ENCODE measurements at regions not wholly inside any gene's neighbourhood (a gene's known extent, or its start where the extent isn't known, plus 50 kb on each side); places are given as distances from the start of the nearest gene placed in this dataset.
"Not testable (repeated sequence)": the region's sequence is repeated elsewhere in the genome, so short reads cannot be mapped to it uniquely, and the experiment has no call there.

GRCh38 chr7:124187962-124188361 is 155.1 kb upstream of the TMEM229A start:
- Mint-ChIP-seq H3K27ac (ENCODE audit: unreplicated experiment) (no peak overlapping the region), H3K36me3 (ENCODE audit: unreplicated experiment) (no peaks in the 10 kb centered on the region), H3K27me3 (ENCODE audit: unreplicated experiment) (no peaks in the 10 kb centered on the region), H3K4me1 (ENCODE audit: unreplicated experiment) (peaks cover 18% of the 10 kb centered on the region), H3K4me3 (ENCODE audit: unreplicated experiment) (no peak overlapping the region), H3K9me3 (ENCODE audit: unreplicated experiment) (no peaks in the 10 kb centered on the region)
- no peak for TF ChIP-seq CTCF (IDR thresholded peaks at IDR 0.05)
- no peak for DNase-seq (ENCODE audit: extremely low spot score, unreplicated experiment)

- H3K27ac Mint-ChIP-seq (ENCODE audit: unreplicated experiment) = no peak overlapping the region
- no peaks in the 10 kb centered on the region for H3K9me3 Mint-ChIP-seq (ENCODE audit: unreplicated experiment)
- no peaks in the 10 kb centered on the region for H3K36me3 Mint-ChIP-seq (ENCODE audit: unreplicated experiment)
- no peak for DNase-seq (ENCODE audit: extremely low spot score, unreplicated experiment)
- H3K4me3 Mint-ChIP-seq (ENCODE audit: unreplicated experiment) = no peak overlapping the region
- peaks cover 2% of the 10 kb centered on the region for H3K27me3 Mint-ChIP-seq (ENCODE audit: unreplicated experiment)
- TF ChIP-seq CTCF (IDR thresholded peaks at IDR 0.05) = no peak
- peaks cover 12% of the 10 kb centered on the region for H3K4me1 Mint-ChIP-seq (ENCODE audit: unreplicated experiment)
These were observed 150.8 kb upstream of the TMEM229A start for GRCh38 chr7:124183649-124184048.

GRCh38 chr7:124179641-124180040 is 146.8 kb upstream of the TMEM229A start:
- H3K9me3 Mint-ChIP-seq (ENCODE audit: unreplicated experiment) = peaks cover 13% of the 10 kb centered on the region
- H3K4me1 Mint-ChIP-seq (ENCODE audit: unreplicated experiment) = peaks cover 7% of the 10 kb centered on the region
- no peak for DNase-seq (ENCODE audit: extremely low spot score, unreplicated experiment)
- H3K27ac Mint-ChIP-seq (ENCODE audit: unreplicated experiment) = no peak overlapping the region
- H3K4me3 Mint-ChIP-seq (ENCODE audit: unreplicated experiment) = no peak overlapping the region
- no peak for TF ChIP-seq CTCF (IDR thresholded peaks at IDR 0.05)
- peaks cover 2% of the 10 kb centered on the region for H3K36me3 Mint-ChIP-seq (ENCODE audit: unreplicated experiment)
- H3K27me3 Mint-ChIP-seq (ENCODE audit: unreplicated experiment) = peaks cover 4% of the 10 kb centered on the region

GRCh38 chr7:124177891-124178290 is 145.0 kb upstream of the TMEM229A start:
- DNase-seq (ENCODE audit: extremely low spot score, unreplicated experiment) = no peak
- H3K27me3 Mint-ChIP-seq (ENCODE audit: unreplicated experiment) = peaks cover 4% of the 10 kb centered on the region
- H3K36me3 Mint-ChIP-seq (ENCODE audit: unreplicated experiment) = peaks cover 2% of the 10 kb centered on the region
- no peak for TF ChIP-seq CTCF (IDR thresholded peaks at IDR 0.05)
- H3K4me1 Mint-ChIP-seq (ENCODE audit: unreplicated experiment) = no peaks in the 10 kb centered on the region
- H3K9me3 Mint-ChIP-seq (ENCODE audit: unreplicated experiment) = peaks cover 13% of the 10 kb centered on the region
- H3K4me3 Mint-ChIP-seq (ENCODE audit: unreplicated experiment) = no peak overlapping the region
- H3K27ac Mint-ChIP-seq (ENCODE audit: unreplicated experiment) = no peak overlapping the region

GRCh38 chr7:124171812-124172211 is 138.9 kb upstream of the TMEM229A start:
- not testable (repeated sequence) for H3K27me3 Mint-ChIP-seq (ENCODE audit: unreplicated experiment); H3K27ac Mint-ChIP-seq (ENCODE audit: unreplicated experiment); H3K36me3 Mint-ChIP-seq (ENCODE audit: unreplicated experiment); DNase-seq (ENCODE audit: extremely low spot score, unreplicated experiment); H3K4me1 Mint-ChIP-seq (ENCODE audit: unreplicated experiment); H3K4me3 Mint-ChIP-seq (ENCODE audit: unreplicated experiment)
- H3K9me3 Mint-ChIP-seq (ENCODE audit: unreplicated experiment) = peaks cover 14% of the 10 kb centered on the region

- no peak for DNase-seq (ENCODE audit: extremely low spot score, unreplicated experiment)
- Mint-ChIP-seq H3K4me3 (ENCODE audit: unreplicated experiment) (no peak overlapping the region), H3K4me1 (ENCODE audit: unreplicated experiment) (peaks cover 4% of the 10 kb centered on the region), H3K36me3 (ENCODE audit: unreplicated experiment) (peaks cover 6% of the 10 kb centered on the region), H3K27ac (ENCODE audit: unreplicated experiment) (no peak overlapping the region), H3K27me3 (ENCODE audit: unreplicated experiment) (no peaks in the 10 kb centered on the region), H3K9me3 (ENCODE audit: unreplicated experiment) (peaks cover 12% of the 10 kb centered on the region)
- peak; percentile 80 for TF ChIP-seq CTCF (IDR thresholded peaks at IDR 0.05)
These were observed 138.2 kb upstream of the TMEM229A start for GRCh38 chr7:124171068-124171467.

Data from osteocyte (in vitro differentiated cells).